A673 (cell line): ENCODE measurements at regions not wholly inside any gene's neighbourhood (a gene's known extent, or its start where the extent isn't known, plus 50 kb on each side); places are given as distances from the start of the nearest gene placed in this dataset.
"Not testable (repeated sequence)": the region's sequence is repeated elsewhere in the genome, so short reads cannot be mapped to it uniquely, and the experiment has no call there.

ENCODE experiments used
- BruUV-seq: library from RNA; stranded (reverse); fragments of 400-500 nt; replicated peaks from 2 replicates; lab custom pipeline; 2021; lab: Mats Ljungman, UMichigan
- CTCF ChIA-PET: fragments of 300-600 bp; sonication (Branson Sonifier 250); formaldehyde crosslinking; loops from one replicate; lab custom pipeline; 2022; ENCODE audit warnings: antibody characterized with exemption; lab: Charles Lee
- POLR2A ChIA-PET: fragments of 300-600 bp; sonication (Branson Sonifier 250); formaldehyde crosslinking; loops from one replicate; lab custom pipeline; 2022; ENCODE audit warnings: antibody characterized with exemption; ENCODE audit not compliant: low non-redundant PET; lab: Charles Lee
- DNase-seq: peaks from one replicate; pipeline ENCODE4 v3.0.0-alpha.2; 2015; ENCODE audit warnings: low spot score
- H3K27ac ChIP-seq: fragments of 200-600 bp; sonication (generic); 2 replicates; pipeline ENCODE4 v1.5.1; 2016; ENCODE audit warnings: mixed run types, low read depth, mild to moderate bottlenecking, mixed read lengths, antibody characterized with exemption, low read length; ENCODE audit not compliant: poor library complexity, severe bottlenecking
- H3K27me3 ChIP-seq: fragments of 200-600 bp; sonication (generic); replicated peaks from 2 replicates; pipeline ENCODE4 v1.6.1; 2017; ENCODE audit warnings: mixed run types, low read depth, mild to moderate bottlenecking, mixed read lengths, antibody characterized with exemption, low read length; ENCODE audit not compliant: insufficient read depth, poor library complexity
- H3K36me3 ChIP-seq: fragments of 200-600 bp; sonication (generic); 2 replicates; pipeline ENCODE4 v1.6.1; 2016; ENCODE audit warnings: mixed run types, mild to moderate bottlenecking, mixed read lengths, antibody characterized with exemption, low read length; ENCODE audit not compliant: insufficient read depth, poor library complexity, severe bottlenecking
- H3K4me1 ChIP-seq: fragments of 200-600 bp; sonication (generic); 2 replicates; pipeline ENCODE4 v1.6.1; 2017; ENCODE audit warnings: mixed run types, mild to moderate bottlenecking, mixed read lengths, antibody characterized with exemption, low read length; ENCODE audit not compliant: insufficient read depth, poor library complexity, severe bottlenecking
- H3K4me3 ChIP-seq: fragments of 200-600 bp; sonication (generic); 2 replicates; pipeline ENCODE4 v1.5.1; 2016; ENCODE audit warnings: low read depth, mixed run types, mild to moderate bottlenecking, mixed read lengths, low read length; ENCODE audit not compliant: poor library complexity, severe bottlenecking
- H3K9me3 ChIP-seq: fragments of 200-600 bp; sonication (generic); 2 replicates; pipeline ENCODE4 v1.6.1; 2016; ENCODE audit warnings: mixed run types, low read depth, mild to moderate bottlenecking, mixed read lengths, antibody characterized with exemption, low read length; ENCODE audit not compliant: poor library complexity, severe bottlenecking
- CTCF ChIP-seq: fragments of 300-800, 200-600 bp; sonication (generic); conservative IDR thresholded peaks from 2 replicates; pipeline ENCODE4 v1.5.1; 2017; ENCODE audit warnings: low read depth, mild to moderate bottlenecking, antibody characterized with exemption, low read length, moderate library complexity, mixed read lengths
- EZH2 ChIP-seq: fragments of 200-600 bp; sonication (generic); IDR thresholded peaks from 2 replicates; pipeline ENCODE4 v1.6.1; 2017; ENCODE audit warnings: borderline replicate concordance, low read depth, mild to moderate bottlenecking, mixed read lengths, antibody characterized with exemption, low read length; ENCODE audit not compliant: poor library complexity, severe bottlenecking
- intact Hi-C: fragments of 100-400 bp; cut with micrococcal nuclease; formaldehyde crosslinking; loops from one replicate; pipeline ENCODE4 v1.10.0; 2022; ENCODE audit not compliant: unreplicated experiment

- CTCF ChIA-PET, H3K27ac ChIP-seq, H3K36me3 ChIP-seq, BruUV-seq, H3K4me3 ChIP-seq, H3K4me1 ChIP-seq, DNase-seq, intact Hi-C loops, H3K27me3 ChIP-seq, H3K9me3 ChIP-seq, POLR2A ChIA-PET: not testable (repeated sequence)
Observed at GRCh38 chr9:104195142-104195541, 101.0 kb downstream of the SMC2 start.

DNA sequence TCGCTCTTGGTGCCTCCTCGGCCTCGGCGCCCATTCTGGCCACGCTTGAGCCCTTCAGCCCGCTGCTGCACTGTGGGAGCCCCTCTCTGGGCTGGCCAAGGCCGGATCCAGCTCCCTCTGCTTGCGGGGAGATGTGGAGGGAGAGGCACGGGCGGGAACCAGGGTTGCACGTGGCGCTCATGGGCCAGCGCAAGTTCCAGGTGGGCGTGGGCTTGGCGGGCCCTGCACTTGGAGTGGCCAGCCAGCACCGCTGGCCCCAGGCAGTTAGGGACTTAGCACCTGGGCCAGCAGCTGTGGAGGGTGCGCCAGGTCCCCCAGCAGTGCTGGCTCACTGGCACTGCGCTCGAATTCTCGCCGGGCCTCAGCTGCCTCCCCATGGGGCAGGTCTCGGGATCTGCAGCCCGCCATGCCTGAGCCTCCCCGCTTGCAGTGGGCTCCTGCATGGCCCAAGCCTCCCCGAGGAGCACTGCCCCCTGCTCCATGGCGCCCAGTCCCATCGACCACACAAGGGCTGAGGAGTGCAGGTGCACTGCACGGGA lies 106.4 kb downstream of the SMC2 start:
- H3K27me3 ChIP-seq: no peaks in the 10 kb centered on the region
- ChIA-PET CTCF (no interaction called here), POLR2A (no interaction called here)
- no peaks in the 10 kb centered on the region for H3K36me3 ChIP-seq
- no peak for DNase-seq
- H3K4me1 ChIP-seq: no peaks in the 10 kb centered on the region
- no peak overlapping the region for H3K4me3 ChIP-seq
- intact Hi-C loops: no loop called here
- H3K27ac ChIP-seq: no peak overlapping the region
- H3K9me3 ChIP-seq: no peaks in the 10 kb centered on the region
- TF ChIP-seq CTCF (no peak), EZH2 (no peak)
- BruUV-seq: no TSS peak

GRCh38 chr9:104206766-104207165 lies 112.7 kb downstream of the SMC2 start:
- Histone ChIP-seq H3K27ac (no peak overlapping the region), H3K36me3 (no peaks in the 10 kb centered on the region), H3K4me3 (no peak overlapping the region), H3K9me3 (no peaks in the 10 kb centered on the region), H3K27me3 (no peaks in the 10 kb centered on the region), H3K4me1 (no peaks in the 10 kb centered on the region)
- intact Hi-C loops: no loop called here
- no TSS peak for BruUV-seq
- no peak for DNase-seq
- TF ChIP-seq CTCF: no peak
- TF ChIP-seq EZH2: no peak
- CTCF ChIA-PET: no interaction called here
- POLR2A ChIA-PET: no interaction called here

DNA sequence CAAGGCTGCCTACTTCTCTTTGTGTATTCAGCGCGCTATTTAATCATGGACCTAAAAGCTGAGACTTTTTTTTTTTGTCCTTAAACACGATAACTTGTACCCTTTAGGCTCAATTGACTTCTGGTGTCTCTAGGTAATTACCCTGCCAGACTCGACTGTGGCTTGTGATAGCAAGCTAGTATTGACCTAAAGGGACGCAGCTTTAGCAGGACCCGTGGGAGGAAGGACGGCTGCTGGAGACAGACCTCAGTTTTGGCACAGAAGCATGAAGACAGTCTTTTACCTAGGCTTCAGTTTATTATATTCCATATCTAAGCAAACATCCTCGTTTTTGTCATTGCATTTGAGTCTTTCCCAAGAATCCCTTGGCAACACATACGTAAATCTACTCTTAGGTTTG lies 115.3 kb downstream of the SMC2 start:
- no peaks in the 10 kb centered on the region for H3K4me1 ChIP-seq
- H3K27me3 ChIP-seq: no peaks in the 10 kb centered on the region
- H3K36me3 ChIP-seq: no peaks in the 10 kb centered on the region
- no peak overlapping the region for H3K4me3 ChIP-seq
- BruUV-seq: no TSS peak
- intact Hi-C loops: no loop called here
- POLR2A ChIA-PET: no interaction called here
- H3K27ac ChIP-seq: no peak overlapping the region
- no peak for TF ChIP-seq CTCF
- TF ChIP-seq EZH2: no peak
- no peaks in the 10 kb centered on the region for H3K9me3 ChIP-seq
- CTCF ChIA-PET: no interaction called here
- no peak for DNase-seq
